ENCODE measurements at regions not wholly inside any gene's neighbourhood (a gene's known extent, or its start where the extent isn't known, plus 50 kb on each side); places are given as distances from the start of the nearest gene placed in this dataset.

DNA sequence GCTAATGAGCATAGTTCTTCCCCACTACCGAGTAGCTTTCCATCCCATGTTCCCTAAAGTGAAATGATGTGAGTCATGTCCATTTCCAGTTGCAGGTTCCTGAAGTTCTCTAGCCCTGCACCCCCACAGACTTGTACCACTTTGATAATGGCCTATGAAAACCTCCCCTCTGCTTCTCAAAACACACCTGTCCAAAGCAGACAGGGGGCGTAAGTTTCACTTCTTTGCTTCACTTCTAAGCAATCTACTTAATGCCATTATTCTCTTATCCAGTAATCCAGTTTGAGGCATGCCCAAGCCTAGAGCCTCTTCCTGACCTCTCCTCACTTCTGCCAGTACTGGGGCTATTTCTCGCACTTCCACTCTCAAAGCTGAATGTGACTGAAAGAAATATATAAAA is 305.1 kb downstream of the IGSF11 start:
- H3K4me3 ChIP-seq = no peak overlapping the region
- no peaks in the 10 kb centered on the region for H3K9me3 ChIP-seq
- intact Hi-C loops (cut with DNase I; ENCODE audit: low total_unique reads) (no loop called here), in situ Hi-C loops (cut with MboI; ENCODE audit: low pct_ligation_motif_present in 1 of 4, low pct_unique_long_range_greater_than_20kb in 1 of 4, low sequenced_read_pairs in 3 of 4) (no loop called here)
- H3K4me1 ChIP-seq = no peaks in the 10 kb centered on the region
- WGBS, 2 donors (ENCODE audit: low coverage in 1 of 2) = 58 to 80% methylated on average over 2 to 3 of the region's 3 CpGs
- DNase-seq = no peak
- TF ChIP-seq EP300 (IDR thresholded peaks at IDR 0.05; ENCODE audit: low read depth) (no peak), POLR2A (IDR thresholded peaks at IDR 0.05) (no peak)
- no peaks in the 10 kb centered on the region for H3K36me3 ChIP-seq
- no peak overlapping the region for H3K27ac ChIP-seq
- H3K27me3 ChIP-seq = no peaks in the 10 kb centered on the region

DNA sequence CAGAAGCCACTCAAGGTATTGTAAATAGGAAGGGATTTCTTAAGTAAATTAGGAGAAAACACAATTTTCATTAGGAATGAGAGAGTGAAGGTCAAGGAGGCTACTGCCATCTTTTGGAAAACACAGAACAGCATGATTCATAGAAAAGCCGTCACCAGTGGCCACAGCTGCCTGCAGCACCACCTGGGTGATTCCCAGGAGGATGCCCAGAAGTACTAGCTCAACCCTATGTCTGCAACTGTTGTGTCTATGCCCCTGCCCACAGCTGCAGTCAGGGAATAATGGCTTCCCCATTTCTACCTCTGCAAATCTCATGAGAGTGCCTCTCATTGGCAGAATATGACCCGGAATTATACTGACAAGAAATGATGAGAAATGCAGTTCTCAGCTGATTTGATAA is 300.0 kb downstream of the IGSF11 start:
- TF ChIP-seq EP300 (IDR thresholded peaks at IDR 0.05; ENCODE audit: low read depth) = no peak
- no peak for TF ChIP-seq POLR2A (IDR thresholded peaks at IDR 0.05)
- no peak for TF ChIP-seq POLR2AphosphoS5 (IDR thresholded peaks at IDR 0.05)
- TF ChIP-seq, protein P1, sequence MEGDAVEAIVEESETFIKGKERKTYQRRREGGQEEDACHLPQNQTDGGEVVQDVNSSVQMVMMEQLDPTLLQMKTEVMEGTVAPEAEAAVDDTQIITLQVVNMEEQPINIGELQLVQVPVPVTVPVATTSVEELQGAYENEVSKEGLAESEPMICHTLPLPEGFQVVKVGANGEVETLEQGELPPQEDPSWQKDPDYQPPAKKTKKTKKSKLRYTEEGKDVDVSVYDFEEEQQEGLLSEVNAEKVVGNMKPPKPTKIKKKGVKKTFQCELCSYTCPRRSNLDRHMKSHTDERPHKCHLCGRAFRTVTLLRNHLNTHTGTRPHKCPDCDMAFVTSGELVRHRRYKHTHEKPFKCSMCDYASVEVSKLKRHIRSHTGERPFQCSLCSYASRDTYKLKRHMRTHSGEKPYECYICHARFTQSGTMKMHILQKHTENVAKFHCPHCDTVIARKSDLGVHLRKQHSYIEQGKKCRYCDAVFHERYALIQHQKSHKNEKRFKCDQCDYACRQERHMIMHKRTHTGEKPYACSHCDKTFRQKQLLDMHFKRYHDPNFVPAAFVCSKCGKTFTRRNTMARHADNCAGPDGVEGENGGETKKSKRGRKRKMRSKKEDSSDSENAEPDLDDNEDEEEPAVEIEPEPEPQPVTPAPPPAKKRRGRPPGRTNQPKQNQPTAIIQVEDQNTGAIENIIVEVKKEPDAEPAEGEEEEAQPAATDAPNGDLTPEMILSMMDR (IDR thresholded peaks at IDR 0.05) = no peak
- in situ Hi-C loops (cut with MboI; ENCODE audit: low pct_ligation_motif_present in 1 of 4, low pct_unique_long_range_greater_than_20kb in 1 of 4, low sequenced_read_pairs in 3 of 4) (no loop called here), intact Hi-C loops (cut with DNase I; ENCODE audit: low total_unique reads) (no loop called here)
- H3K27me3 ChIP-seq = no peaks in the 10 kb centered on the region
- H3K4me1 ChIP-seq = no peaks in the 10 kb centered on the region
- H3K4me3 ChIP-seq = no peak overlapping the region
- H3K27ac ChIP-seq = no peak overlapping the region
- no peaks in the 10 kb centered on the region for H3K36me3 ChIP-seq
- no peak for DNase-seq
- 75 to 76% methylated on average over 2 of the region's 2 CpGs for WGBS, 2 donors (ENCODE audit: low coverage in 1 of 2)
- H3K9me3 ChIP-seq = peaks cover 0 to 5% of the 10 kb centered on the region in 2 donors

DNA sequence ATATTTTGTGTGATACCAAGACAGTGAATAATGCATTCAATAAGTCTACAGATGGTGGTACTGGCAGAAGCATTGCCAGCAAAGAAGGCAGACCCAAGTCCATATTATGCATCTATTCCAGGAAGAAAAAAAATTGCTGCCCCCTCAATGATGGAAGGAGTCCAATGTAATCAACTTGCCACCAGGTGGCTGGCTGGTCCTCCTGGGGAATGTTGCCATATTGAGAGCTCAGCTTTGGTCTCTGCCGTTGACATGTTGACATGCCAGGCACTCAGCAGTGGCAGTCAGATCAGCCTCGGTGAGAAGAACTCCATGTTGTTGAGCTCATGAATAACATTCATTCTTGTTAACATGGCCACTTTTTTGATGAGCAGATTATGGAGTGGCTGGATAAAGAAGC is 298.5 kb downstream of the IGSF11 start:
- WGBS, 2 donors (ENCODE audit: low coverage in 1 of 2) = 90% methylated on average over 2 of the region's 2 CpGs; no CpG with 5 or more reads in 1 of the 2 donors
- no peaks in the 10 kb centered on the region for H3K4me1 ChIP-seq
- no peaks in the 10 kb centered on the region for H3K36me3 ChIP-seq
- no peak overlapping the region for H3K27ac ChIP-seq
- intact Hi-C loops (cut with DNase I; ENCODE audit: low total_unique reads) = no loop called here
- H3K4me3 ChIP-seq = no peak overlapping the region
- in situ Hi-C loops (cut with MboI; ENCODE audit: low pct_ligation_motif_present in 1 of 4, low pct_unique_long_range_greater_than_20kb in 1 of 4, low sequenced_read_pairs in 3 of 4) = no loop called here
- H3K27me3 ChIP-seq = no peaks in the 10 kb centered on the region
- DNase-seq = no peak
- peaks cover 0 to 6% of the 10 kb centered on the region in 2 donors for H3K9me3 ChIP-seq
- TF ChIP-seq POLR2AphosphoS5 (IDR thresholded peaks at IDR 0.05) (no peak), POLR2A (IDR thresholded peaks at IDR 0.05) (no peak), EP300 (IDR thresholded peaks at IDR 0.05; ENCODE audit: low read depth) (no peak)
- TF ChIP-seq, protein P1 (IDR thresholded peaks at IDR 0.05) = no peak

DNA sequence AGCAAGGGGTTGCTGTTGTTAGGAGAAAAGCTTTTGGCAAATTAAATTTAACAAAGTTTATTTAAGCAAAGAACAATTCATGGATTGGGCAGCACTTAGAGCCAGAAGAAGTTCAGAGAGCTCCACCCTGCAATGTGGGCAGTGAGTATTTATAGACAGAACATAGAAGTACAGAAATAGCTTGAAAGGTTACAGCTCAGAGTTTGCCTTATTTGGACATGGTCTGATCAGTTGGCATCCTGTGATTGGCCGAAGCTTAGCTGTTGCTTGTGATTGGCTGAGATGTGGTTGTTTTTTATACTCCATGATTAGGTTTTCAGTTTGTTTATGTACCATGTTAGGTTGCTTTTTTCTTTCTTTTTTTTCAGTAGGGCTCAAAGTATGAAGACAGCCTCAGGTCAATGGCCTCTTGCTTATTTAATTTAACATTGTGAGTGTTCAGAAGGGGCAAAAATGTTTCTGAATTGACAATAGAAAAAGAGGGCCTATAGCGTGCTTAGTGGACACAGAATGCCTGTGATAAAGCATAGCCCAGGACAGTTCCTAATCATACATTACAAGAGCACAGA is 293.8 kb downstream of the IGSF11 start:
- no peak overlapping the region for H3K27ac ChIP-seq
- no peaks in the 10 kb centered on the region for H3K36me3 ChIP-seq
- in situ Hi-C loops (cut with MboI; ENCODE audit: low pct_ligation_motif_present in 1 of 4, low pct_unique_long_range_greater_than_20kb in 1 of 4, low sequenced_read_pairs in 3 of 4) (no loop called here), intact Hi-C loops (cut with DNase I; ENCODE audit: low total_unique reads) (no loop called here)
- H3K4me1 ChIP-seq = no peaks in the 10 kb centered on the region
- no peak overlapping the region for H3K4me3 ChIP-seq
- TF ChIP-seq POLR2A (IDR thresholded peaks at IDR 0.05) = no peak
- TF ChIP-seq, protein P1 (IDR thresholded peaks at IDR 0.05) = no peak
- no peak for TF ChIP-seq EP300 (IDR thresholded peaks at IDR 0.05; ENCODE audit: low read depth)
- no peak for TF ChIP-seq POLR2AphosphoS5 (IDR thresholded peaks at IDR 0.05)
- peaks cover 0 to 6% of the 10 kb centered on the region in 2 donors for H3K9me3 ChIP-seq
- WGBS, 2 donors (ENCODE audit: low coverage in 1 of 2) = 79 to 86% methylated on average over 2 of the region's 2 CpGs
- DNase-seq = no peak
- H3K27me3 ChIP-seq = no peaks in the 10 kb centered on the region

DNA sequence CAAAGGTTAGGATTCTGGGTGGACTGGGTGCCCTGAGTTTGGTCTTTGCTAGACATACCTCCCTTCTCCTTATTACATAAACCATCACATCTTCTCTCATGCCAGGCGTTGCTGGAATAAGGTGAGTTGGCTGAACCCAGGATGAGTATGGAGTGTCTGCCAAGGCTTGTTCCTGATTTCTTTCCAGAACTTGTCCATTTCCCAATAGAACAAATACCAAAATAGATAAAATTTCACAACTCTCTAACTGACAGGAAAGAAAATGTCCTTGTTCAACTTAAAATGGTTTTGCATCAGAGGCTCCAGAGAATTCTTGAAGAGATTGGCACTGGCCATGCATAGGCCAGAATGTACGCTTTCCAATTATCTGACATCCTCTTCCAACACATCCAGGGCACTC is 291.9 kb downstream of the IGSF11 start:
- intact Hi-C loops (cut with DNase I; ENCODE audit: low total_unique reads) (no loop called here), in situ Hi-C loops (cut with MboI; ENCODE audit: low pct_ligation_motif_present in 1 of 4, low pct_unique_long_range_greater_than_20kb in 1 of 4, low sequenced_read_pairs in 3 of 4) (no loop called here)
- Histone ChIP-seq H3K4me3 (no peak overlapping the region), H3K27me3 (no peaks in the 10 kb centered on the region), H3K36me3 (no peaks in the 10 kb centered on the region), H3K27ac (no peak overlapping the region), H3K9me3 (peaks cover 0 to 6% of the 10 kb centered on the region in 2 donors), H3K4me1 (no peaks in the 10 kb centered on the region)
- DNase-seq = no peak
- no peak for TF ChIP-seq POLR2AphosphoS5 (IDR thresholded peaks at IDR 0.05)
- TF ChIP-seq POLR2A (IDR thresholded peaks at IDR 0.05) = no peak
- no peak for TF ChIP-seq EP300 (IDR thresholded peaks at IDR 0.05; ENCODE audit: low read depth)
- TF ChIP-seq, protein P1 (IDR thresholded peaks at IDR 0.05) = no peak
- 85 to 86% methylated on average over 2 of the region's 2 CpGs for WGBS, 2 donors (ENCODE audit: low coverage in 1 of 2)

Data from transverse colon (tissue), 4 donors.